Stimulated activated CD4-positive, alpha-beta T cell treated with anti-CD3 and anti-CD28 coated beads, TNF-alpha, amount 100 ng/mL, for 24 hours (primary cell): ENCODE measurements at regions not wholly inside any gene's neighbourhood (a gene's known extent, or its start where the extent isn't known, plus 50 kb on each side); places are given as distances from the start of the nearest gene placed in this dataset.

ENCODE experiments used
- DNase-seq, 3 experiments: peaks; one replicate each; pipeline ENCODE4 v3.0.0-alpha.2; 2020; ENCODE audit warnings: low read depth in 3 of 3

DNA sequence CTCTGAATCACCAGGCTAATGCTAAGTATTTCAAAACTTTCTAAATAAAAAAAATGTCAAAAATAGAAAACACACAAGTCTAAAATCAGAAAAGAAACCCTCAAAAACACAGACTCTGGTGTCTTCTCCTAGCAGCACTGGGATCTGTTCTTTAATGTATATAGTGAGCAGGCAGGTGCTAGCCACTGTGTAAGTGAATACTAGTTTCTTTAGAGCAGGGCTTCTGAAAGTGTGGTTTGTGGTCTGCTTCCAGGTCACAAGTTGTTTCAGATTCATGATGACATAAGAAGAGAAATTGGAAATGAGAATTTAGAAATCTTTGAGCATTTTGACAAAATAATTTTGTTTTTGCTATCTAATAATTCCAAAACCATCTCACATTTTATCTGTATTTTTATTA is 763.1 kb downstream of the USP25 start:
- DNase-seq: no peak

DNA sequence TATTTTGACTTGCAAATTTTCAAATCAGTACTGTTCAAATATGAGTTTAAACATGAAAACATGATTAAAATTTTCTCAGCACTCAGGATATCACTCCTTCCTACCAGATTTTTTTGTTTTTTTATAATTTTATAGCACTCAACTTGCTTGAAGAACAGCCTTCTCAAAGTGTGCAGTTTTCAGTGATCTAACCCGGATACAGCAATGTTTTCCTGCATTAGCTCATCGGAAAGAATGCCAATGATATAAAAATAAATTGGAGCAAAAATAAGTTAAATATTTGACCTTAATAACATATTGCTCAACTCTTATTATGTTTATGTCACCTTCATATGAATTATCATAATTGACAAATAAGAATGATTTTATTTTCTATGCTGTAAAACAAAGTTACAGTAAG is 766.8 kb downstream of the USP25 start:
- no peak for DNase-seq

DNA sequence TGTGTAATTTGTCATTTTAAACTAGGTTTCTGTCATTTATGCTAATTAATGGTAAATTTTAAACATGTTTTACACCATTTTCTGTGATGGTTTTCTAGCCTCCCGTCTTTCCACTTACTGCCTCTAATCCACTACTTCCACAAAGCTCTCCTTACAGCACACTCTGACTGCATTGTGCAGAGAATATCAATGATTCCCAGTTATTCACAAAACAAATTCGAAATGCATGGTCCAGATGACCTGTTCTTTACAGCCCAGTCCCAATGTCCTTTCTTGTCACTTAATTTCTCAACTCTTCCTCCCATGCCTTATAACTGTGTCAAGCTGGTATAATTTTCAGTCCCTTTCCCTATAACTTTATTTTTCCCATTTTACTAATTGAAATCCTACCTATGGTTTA is 770.5 kb downstream of the USP25 start:
- DNase-seq: no peak

DNA sequence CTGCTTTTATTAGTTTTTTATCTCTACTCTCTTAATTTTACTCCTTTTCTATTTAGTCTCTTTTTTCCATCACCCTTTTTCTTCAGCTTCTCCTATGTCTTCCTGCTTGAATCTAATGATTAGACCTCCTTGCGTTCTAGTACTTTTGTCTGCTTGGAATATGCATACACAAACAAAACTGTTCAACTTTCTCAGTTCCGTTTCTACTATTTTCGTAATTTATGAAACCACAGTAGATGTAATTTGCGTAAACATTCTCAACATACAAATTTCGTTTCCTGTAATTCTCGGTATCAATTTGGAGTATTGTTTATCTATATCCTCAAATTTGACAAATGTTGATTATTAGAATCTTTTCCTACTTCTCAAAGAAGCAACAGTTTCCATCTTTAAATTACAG is 772.5 kb downstream of the USP25 start:
- DNase-seq: no peak

DNA sequence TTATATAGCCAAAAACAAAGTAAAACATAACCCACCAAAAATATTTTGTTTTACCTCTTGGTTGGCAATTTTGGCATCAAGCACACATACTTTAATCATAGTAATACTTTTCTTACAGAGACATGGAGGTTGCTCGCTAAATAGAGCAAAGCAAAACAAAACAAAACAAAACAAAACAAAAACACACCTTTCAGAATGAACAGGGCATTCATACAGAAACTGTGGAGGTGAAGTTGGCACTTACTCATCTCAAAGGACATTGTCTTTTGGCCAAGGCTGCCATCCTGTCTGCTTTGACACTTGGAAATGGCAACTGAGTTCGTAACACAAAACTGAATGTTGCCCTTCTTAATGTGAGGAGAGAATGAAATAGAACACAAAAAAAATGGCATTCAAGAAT is 773.1 kb downstream of the USP25 start:
- no peak for DNase-seq

DNA sequence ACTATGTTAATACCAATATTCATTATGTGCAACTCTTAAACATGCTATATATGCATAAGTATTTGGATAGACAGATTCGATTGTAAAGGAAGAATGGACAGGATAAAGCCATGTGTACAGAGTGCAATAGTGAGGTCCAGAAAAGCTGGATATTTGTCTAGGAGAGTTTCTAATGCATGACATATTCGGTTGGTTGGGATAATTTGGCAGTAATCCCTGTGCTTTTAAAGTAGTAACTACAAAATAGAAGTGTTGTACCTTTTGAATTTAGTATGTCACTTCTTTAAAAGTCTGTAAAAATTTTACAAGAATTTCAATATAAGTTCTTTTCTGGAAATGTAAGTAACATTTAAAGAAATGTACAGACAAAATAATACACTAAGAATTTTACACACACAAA is 774.5 kb downstream of the USP25 start:
- DNase-seq: no peak

DNA sequence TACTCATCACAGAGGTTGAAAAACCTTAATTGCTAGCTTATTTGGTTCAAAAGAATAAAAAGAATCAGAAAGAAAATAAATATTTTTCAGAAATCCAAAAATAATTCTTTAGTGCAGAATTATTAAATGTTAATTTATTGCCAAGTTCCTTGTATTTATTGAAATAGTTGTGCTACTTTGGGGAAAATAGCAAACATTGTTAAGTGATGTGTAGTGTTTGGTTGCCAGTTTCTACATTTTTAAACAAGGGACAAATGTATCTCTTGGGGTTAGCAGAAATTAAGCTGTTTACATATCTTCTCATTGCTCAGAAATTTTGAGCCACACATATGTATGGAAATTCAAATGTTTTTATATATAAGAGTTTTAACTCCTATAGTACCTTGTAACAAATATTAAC is 775.0 kb downstream of the USP25 start:
- no peak for DNase-seq

DNA sequence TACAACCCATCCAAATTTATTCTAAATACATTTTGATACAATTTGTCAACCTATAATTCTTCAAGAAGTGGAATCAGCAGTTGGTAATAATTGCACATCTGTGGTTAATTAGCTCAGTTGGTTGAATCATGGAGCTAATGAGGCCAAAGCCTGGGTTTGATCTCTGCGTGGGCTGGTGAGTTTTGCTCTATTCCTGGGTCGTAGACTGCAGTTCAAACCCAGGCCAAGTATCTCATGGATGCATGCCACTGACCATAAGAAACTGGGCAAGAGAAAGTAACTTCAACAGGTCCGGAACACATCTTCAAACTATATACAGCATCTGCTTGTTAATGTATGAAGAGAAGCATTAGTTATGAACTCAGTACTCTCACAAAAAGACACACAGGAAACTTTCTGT is 779.7 kb downstream of the USP25 start:
- no peak for DNase-seq

DNA sequence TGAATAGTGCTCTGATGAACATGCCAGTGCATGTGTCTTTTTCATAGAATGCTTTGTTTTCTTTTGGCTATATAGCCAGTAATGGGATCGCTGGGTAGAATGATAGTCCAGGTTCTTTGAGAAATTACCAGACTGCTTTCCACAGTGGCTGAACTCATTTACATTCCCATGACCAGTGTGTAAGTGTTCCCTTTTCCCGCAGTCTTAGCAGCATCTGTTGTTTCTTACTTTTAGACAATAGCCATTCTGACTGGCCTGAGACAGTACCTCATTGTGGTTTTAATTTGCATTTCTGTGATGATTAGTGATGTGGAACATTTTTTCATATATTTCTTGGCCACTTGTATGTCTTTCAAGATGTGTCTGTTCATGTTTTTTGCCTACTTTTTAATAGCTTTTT is 784.5 kb downstream of the USP25 start:
- DNase-seq: no peak

DNA sequence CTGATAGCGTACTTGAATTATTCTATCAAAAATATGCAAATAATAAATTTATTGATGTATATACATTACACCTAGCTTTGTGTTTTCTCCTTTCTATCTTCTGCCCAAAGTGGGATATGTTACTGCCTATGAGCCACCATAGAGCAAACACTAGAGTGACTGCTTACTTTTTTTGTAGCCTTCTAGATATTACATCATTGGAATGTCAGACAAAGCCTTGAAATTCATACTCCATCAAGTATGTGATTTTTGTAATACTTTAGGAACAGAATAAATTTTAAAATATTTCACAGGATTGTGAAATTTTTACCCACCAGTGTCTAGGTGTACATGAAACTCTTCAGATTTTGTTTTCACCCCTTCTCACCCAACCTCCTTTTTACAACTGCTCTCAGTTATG is 787.6 kb downstream of the USP25 start:
- no peak for DNase-seq

DNA sequence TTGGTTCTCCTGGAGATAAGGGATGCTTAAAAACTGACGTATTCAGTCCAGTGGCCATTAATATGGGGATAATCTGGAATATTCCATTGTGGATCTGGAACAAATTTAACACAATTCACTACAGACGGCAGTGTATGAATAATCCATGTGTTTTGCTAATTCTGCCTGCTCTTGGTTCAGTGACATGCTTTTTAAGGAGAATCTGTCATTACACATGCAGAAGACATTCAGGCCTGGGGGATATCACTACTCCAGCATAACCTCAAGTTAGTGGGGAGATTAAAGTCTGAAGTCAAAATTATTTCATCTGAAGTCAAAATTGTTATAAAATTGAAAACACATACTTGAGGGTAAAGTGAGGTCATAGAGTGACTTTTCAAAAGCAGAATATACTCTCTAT is 789.3 kb downstream of the USP25 start:
- DNase-seq: no peak

DNA sequence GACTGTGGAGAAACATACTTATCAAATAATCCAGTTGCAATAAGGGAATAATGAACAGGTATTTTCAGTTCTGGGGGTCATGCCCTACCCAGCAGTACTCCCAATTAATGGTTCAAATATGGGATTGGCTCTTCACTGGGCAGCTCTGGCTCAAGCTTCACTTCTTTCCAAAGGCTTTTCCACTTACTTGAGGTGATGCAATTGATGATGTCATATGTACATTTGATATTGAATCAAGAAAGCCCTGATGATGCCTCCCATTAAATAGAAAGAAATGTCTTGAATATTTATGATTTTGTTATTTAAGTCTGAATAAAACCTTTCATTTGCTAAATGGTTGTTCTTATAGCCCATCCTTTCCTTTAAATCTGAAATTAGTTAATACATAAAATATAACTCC is 789.9 kb downstream of the USP25 start:
- DNase-seq: no peak

DNA sequence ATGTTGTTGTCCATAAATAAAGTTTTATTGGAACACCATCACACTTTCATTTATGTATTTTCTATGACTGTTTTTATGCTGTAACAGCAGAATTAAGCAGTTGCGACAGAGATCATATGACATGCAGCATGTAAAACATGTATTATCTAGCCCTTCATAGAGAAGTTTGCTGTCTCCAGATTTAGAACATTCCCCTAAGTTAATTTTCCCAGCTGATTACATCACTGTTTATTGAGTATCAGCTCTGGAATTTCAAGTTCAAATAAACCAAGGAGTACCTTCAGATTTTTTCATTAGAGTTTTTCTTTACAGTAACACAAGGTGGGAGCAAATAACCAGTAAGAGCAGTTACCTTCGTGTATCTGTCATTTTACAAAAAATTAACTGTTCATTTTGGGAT is 792.8 kb downstream of the USP25 start:
- no peak for DNase-seq

DNA sequence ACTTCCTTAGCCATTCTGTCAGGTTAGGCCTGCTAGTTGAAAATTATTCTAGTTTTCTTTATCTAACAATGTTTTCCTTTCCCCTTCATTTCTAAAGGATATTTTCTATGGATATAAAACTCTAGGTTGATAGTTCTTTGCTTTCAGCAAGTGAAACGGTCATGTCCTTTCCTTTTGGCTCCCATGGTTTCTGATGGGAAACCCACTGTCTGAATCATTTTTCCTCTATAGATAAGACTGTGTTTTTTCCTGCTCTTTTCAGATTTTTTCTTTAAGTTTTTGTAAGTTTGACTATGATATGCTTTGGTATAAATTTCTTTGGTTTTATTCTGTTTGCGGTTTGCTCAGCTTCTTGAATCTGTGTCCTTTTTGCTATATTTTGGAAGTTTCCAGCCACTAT is 800.9 kb downstream of the USP25 start:
- DNase-seq: no peak

DNA sequence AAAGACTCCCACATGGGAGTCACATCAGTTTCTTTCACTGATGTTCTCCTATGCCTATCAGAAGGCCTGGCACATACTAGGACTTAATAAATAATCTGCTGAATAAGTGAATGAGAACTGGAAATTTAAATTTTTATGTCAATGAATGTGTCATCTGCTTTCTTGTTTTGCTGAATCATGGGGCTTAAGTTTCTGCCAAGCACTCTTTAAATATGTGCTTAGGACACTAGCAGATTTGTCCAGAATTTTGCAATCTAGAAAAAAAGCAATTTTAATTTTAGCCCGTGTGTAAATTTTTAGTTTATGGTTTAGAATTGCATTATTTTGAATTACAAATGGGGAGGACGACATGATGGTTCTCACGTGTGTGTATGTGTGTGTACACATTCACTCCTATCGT is 803.1 kb downstream of the USP25 start:
- no peak for DNase-seq

DNA sequence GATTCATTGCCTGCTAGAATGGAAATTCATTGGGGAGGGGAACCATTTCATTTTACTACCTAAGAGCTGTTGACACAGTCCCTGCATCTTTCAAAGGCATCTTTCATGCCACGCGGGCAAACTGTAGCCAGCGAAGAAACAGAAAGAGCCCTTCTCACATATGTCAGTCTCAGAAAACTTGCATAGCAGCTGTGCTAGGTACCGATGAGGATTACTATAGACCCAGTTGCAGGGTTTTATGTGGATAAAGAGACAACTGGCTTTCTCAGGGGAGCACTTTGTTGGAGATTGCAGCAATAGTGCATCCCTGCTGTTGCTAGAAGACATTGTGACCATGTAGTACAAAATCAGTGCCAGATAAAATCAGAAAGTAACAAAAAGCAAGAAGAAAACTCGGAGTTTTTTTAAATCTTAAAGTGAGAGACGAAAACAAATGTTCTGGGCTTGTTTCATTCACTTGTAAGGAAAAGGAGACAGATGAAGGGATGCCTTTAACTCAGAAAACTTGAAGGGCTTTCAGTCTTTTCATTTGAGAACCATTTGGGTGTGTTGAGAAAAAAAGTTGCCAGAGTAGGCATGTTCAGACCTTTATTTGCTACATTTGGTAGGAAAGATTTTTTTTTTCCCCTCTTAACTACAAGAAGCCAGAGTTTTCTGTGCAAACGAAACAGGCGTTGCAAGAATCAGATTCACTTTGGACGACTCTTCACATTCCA is 804.1 kb downstream of the USP25 start:
- no peak for DNase-seq

DNA sequence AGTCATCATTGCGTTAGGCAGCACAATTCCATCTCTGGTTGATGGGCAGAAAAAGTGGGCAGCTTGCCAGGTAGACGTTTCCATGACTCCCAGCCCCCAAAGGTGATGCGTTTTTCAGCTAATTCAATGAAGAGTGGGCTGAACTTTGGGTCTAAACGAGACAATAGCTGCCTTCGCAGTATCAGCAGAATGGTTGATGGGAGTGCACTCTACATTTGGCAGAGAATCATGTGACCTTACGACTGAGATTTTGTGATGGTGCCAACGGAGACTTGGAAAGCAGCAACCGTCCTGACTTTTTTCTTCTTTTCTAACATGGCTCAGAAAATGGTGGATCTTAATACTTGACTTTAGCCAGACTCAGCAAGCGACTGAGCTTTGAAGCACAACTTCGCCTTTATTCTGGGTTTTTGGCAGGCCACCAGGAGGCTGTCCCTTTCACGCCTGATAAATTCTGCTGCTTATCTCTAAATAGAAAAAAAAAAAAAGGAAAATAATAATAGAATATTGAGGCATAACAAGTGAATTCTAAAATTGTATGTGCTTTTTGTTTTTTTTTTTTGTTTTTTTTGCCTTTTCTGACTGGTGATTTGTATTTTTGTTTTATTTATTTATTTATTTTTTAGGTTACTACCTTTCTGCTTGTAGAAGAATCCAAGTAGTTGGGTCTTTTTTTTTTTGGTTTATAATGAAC is 804.8 kb downstream of the USP25 start:
- DNase-seq: no peak

DNA sequence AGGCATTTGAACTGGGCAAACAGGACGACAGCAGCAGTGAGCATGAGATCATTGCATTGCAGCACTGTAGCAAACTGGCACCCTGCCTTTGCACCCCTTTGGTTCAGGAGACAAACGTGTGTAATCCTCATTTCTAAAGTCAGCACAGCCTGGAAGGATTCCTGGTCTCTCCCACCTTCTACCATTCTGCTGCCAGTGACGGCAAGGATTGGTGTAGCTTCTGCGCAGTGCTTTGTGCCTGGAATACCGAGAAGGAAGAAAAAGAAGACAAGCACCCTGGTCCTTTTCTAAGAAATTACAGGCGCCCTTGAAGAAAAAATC is 805.3 kb downstream of the USP25 start:
- no peak for DNase-seq

DNA sequence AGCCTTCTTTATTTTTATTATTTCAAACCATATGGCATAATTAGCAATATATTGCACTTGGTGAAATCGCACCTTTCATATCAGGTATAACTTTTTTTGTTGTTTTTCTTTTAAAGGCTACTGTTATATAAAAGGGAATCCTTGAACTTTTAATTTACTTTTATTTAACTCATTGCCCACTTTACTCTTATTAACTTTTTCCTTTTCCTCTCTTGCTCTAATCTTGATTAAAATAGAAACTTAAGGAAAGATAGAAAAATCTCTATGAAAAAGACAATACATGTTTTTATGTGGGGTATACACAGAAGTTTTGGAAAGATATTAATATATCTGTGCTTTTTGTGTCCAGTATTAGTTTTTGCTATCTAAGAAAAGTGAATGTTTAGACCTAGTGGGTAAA is 805.8 kb downstream of the USP25 start:
- no peak for DNase-seq

DNA sequence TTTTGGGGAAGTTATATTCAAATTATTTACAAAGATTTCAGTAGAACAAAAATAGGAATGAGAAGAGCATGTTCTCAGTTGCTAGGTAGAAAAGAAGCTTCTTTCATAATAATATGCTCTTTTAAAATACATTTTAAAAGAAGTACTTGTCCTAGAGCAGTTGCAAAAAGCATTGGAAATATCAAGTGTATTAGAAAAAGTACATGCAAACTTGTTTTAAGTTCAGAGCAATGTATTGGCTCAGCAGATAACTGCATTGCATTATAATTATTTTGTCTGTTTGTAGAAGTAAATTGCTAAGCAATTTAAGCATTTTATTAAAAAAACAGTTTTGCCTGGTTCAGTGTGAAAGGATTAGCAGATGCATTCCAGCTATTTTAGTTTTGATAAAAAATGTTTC is 806.4 kb downstream of the USP25 start:
- DNase-seq: no peak

DNA sequence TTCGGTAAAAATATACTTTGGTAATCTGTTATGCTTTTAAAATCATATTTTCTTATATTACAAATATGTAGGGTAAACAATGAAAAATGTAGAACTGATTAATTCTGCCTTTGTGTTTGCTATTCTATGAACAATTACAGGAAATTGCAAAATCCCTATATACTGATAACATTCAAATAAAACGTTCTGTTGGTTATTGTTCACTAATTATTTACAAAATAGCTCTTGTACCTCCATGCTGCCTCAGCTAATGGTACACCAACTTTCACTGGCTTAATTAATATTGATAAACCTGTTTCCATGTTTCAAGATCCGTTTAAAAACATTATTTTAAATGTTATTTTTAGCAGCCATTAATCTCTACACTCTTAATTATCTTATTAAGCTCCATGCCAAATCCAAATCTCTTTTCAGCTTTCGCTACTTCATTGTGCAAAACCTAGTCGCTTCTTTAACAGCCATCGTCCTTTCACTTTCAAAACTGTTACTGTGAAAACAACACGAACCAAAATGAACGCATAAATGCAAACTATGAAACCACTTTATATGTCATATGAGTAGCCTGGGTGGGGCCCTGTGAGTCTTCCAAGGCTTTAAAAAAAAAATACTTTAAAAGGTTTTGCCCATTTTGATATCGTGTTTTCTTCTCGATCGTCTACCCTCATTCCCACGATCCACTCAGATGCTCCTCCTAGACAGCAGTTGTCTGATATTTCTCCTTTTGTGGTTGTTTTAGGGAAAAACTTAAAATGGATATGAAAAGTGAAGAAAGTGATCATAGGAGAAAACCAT is 807.1 kb downstream of the USP25 start:
- DNase-seq: no peak

DNA sequence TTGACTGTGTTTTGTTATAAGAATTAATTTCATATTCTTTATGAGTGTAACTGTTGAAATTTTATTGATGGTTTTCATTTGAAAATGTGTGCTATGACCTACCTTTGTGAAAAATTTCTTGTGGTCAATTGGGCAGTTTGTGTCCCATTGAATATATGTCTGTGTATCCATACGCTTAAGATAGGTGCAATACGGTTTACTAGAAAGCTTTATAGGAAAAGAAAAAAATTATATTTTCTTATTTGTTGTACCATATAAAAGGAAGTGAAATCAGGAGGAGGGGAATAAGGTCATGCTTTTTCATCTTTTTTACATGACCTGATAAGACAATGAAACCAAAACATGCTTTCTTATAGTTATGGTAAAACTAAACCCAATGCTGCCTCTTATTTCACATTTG is 807.7 kb downstream of the USP25 start:
- no peak for DNase-seq

DNA sequence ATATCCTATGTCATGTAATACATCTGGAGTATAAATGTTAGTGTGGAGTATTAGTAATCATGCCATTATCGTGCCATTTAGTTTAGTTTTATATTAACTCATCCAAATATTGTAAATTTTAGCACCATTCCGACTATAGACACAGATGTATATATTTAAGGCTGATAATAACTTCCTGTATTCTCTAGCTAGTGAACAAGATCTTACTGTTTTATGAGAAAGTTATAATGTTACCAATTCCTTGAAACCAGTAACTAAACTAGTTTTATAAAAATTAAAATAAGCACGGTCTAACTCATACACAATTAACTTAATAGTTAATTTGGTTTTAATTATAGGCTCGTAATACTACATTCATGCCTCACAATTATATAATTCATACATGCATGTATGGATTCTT is 808.6 kb downstream of the USP25 start:
- DNase-seq: no peak
